ENCODE measurements at regions not wholly inside any gene's neighbourhood (a gene's known extent, or its start where the extent isn't known, plus 50 kb on each side); places are given as distances from the start of the nearest gene placed in this dataset.
"Not testable (repeated sequence)": the region's sequence is repeated elsewhere in the genome, so short reads cannot be mapped to it uniquely, and the experiment has no call there.

DNA sequence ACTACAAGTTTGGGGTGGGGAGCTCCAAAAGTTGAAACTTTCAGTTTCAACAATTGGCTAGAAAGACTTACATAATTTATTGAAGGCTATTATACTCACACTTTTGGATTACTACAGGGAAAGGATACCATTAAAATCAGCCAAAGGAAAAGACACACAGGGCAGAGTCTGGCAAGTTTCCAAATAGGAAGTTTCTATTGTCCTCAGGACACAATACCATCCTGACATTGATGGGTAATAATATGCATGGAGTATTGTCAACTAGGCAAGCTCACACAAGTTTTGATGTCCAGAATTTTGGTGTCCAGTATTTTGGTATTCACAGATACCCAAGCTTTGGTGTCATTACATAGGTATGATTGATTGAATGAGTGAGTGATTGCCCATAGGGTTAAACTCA lies 872.6 kb upstream of the SORCS1 start:
- TF ChIP-seq, protein P1, sequence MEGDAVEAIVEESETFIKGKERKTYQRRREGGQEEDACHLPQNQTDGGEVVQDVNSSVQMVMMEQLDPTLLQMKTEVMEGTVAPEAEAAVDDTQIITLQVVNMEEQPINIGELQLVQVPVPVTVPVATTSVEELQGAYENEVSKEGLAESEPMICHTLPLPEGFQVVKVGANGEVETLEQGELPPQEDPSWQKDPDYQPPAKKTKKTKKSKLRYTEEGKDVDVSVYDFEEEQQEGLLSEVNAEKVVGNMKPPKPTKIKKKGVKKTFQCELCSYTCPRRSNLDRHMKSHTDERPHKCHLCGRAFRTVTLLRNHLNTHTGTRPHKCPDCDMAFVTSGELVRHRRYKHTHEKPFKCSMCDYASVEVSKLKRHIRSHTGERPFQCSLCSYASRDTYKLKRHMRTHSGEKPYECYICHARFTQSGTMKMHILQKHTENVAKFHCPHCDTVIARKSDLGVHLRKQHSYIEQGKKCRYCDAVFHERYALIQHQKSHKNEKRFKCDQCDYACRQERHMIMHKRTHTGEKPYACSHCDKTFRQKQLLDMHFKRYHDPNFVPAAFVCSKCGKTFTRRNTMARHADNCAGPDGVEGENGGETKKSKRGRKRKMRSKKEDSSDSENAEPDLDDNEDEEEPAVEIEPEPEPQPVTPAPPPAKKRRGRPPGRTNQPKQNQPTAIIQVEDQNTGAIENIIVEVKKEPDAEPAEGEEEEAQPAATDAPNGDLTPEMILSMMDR (IDR thresholded peaks at IDR 0.05) = no peak
- no peak for TF ChIP-seq POLR2A (IDR thresholded peaks at IDR 0.05)
- no peak overlapping the region for H3K4me3 ChIP-seq
- H3K27me3 ChIP-seq = no peaks in the 10 kb centered on the region
- intact Hi-C loops (cut with DNase I) = no loop called here
- H3K4me1 ChIP-seq = no peaks in the 10 kb centered on the region
- no peaks in the 10 kb centered on the region for H3K9me3 ChIP-seq
- no peak for ATAC-seq
- H3K27ac ChIP-seq = no peak overlapping the region
- DNase-seq = no peak
- H3K36me3 ChIP-seq = no peaks in the 10 kb centered on the region

DNA sequence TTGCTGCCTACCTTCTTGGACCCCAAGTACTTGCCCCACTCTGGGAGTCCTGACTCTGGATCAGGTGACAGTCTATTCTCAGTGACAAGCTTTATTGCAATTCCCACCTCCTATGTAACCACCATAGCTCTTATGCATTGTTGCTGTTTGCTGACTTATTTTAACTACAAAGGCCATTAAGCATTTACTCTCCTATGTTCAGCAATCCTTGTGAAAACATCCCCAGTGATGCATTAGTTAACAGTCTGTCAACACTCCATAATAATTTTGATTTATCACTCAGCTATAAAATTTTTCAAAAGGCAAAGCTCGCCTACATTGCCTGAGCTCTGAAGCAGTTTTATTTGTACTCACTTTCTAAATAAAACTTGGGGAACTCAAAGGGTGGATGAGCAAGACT lies 871.8 kb upstream of the SORCS1 start:
- no peak overlapping the region for H3K4me3 ChIP-seq
- intact Hi-C loops (cut with DNase I) = no loop called here
- ATAC-seq (no peak), DNase-seq (no peak)
- no peaks in the 10 kb centered on the region for H3K4me1 ChIP-seq
- H3K27ac ChIP-seq = no peak overlapping the region
- H3K36me3 ChIP-seq = no peaks in the 10 kb centered on the region
- WGBS, 4 donors = 64 to 78% (median 72%) methylated on average over 1 of the region's 1 CpG
- no peaks in the 10 kb centered on the region for H3K27me3 ChIP-seq
- H3K9me3 ChIP-seq = no peaks in the 10 kb centered on the region
- TF ChIP-seq, protein P1 (IDR thresholded peaks at IDR 0.05) = no peak
- no peak for TF ChIP-seq POLR2A (IDR thresholded peaks at IDR 0.05)

DNA sequence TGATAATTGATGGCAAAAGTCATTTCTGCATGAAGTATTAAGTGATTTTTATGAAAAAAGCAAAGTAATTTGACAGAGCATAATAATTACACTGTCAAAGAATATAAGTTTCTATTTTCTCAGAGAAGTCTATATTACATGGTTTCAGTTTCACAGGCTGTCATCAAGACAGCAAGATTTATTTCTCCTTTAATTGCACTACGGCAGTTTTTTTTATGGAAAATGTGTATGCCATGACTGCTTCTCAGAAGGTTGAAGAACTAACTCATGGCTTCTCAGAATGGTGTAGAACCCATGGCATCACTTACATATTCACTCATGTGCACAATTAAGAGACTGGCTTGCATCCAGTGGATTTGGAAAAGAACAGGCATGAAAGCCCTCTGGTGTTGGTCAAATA lies 870.3 kb upstream of the SORCS1 start:
- intact Hi-C loops (cut with DNase I) = no loop called here

DNA sequence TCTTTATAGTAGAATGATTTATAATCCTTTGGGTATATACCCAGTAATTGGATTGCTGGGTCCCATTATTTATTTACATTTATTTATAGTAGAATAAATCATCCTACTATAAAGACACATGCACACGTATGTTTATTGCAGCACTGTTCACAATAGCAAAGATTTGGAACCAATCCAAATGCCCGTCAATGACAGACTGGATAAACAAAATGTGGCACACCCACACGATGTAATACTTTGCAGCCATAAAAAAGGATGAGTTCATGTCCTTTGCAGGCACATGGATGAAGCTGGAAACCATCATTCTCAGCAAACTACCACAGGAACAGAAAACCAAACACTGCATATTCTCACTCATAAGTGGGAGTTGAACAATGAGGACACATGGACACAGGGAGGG lies 869.0 kb upstream of the SORCS1 start:
- H3K9me3 ChIP-seq; DNase-seq; H3K27ac ChIP-seq; H3K27me3 ChIP-seq; H3K4me1 ChIP-seq; H3K36me3 ChIP-seq; H3K4me3 ChIP-seq; intact Hi-C loops (cut with DNase I); ATAC-seq: not testable (repeated sequence)
- WGBS, 4 donors = 51 to 59% (median 57%) methylated on average over 3 of the region's 3 CpGs

More for the DNA sequence above, 870.3 kb upstream of the SORCS1 start:
- Histone ChIP-seq H3K36me3 (no peaks in the 10 kb centered on the region), H3K27ac (no peak overlapping the region), H3K27me3 (no peaks in the 10 kb centered on the region), H3K4me1 (no peaks in the 10 kb centered on the region), H3K4me3 (no peak overlapping the region), H3K9me3 (no peaks in the 10 kb centered on the region)
- TF ChIP-seq, protein P1 (IDR thresholded peaks at IDR 0.05) = no peak
- TF ChIP-seq POLR2A (IDR thresholded peaks at IDR 0.05) = no peak
- WGBS, 4 donors = 73 to 81% (median 77%) methylated on average over 1 of the region's 1 CpG
- ATAC-seq (no peak), DNase-seq (no peak)

DNA sequence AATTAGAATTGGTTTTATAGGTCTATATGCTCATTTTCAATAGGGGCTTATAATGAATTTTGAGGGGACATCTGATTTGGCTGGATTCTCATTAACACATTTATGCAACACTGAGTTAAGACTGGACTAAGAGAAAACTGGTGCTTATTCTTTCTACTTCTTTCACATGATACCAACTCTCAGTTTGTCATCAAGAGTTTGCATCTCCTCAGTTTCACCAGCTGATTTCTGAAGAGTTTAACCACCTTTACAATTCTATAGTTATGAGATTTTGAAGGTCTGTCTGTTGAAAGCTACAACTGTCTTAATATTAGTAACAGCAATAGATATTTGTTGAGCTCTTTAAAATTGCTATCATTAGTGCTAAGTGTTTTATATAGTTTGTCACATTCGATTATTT lies 867.0 kb upstream of the SORCS1 start:
- H3K27ac ChIP-seq = no peak overlapping the region
- TF ChIP-seq POLR2A (IDR thresholded peaks at IDR 0.05) = no peak
- TF ChIP-seq, protein P1 (IDR thresholded peaks at IDR 0.05) = no peak
- H3K4me1 ChIP-seq = no peaks in the 10 kb centered on the region

More for the DNA sequence above, 867.0 kb upstream of the SORCS1 start:
- Histone ChIP-seq H3K4me3 (no peak overlapping the region), H3K36me3 (no peaks in the 10 kb centered on the region), H3K27me3 (no peaks in the 10 kb centered on the region), H3K9me3 (peaks cover 0 to 18% (median 1%) of the 10 kb centered on the region in 12 donors)
- DNase-seq (no peak), ATAC-seq (no peak)
- 75 to 86% (median 82%) methylated on average over 1 of the region's 1 CpG for WGBS, 4 donors
- intact Hi-C loops (cut with DNase I) = no loop called here

Measured in heart left ventricle (tissue), 16 donors.